ENCODE measurements at regions not wholly inside any gene's neighbourhood (a gene's known extent, or its start where the extent isn't known, plus 50 kb on each side); places are given as distances from the start of the nearest gene placed in this dataset.

- no peak overlapping the region for H3K4me3 ChIP-seq (ENCODE audit: low read depth, low read length)
- DNase-seq (ENCODE audit: low read depth) = no peak
- TF ChIP-seq CTCF (IDR thresholded peaks at IDR 0.05; ENCODE audit: low read depth, low read length) (no peak), MYC (IDR thresholded peaks at IDR 0.05; ENCODE audit: low read depth, low read length) (no peak), POLR2A (IDR thresholded peaks at IDR 0.05; ENCODE audit: extremely low read depth, insufficient read length) (no peak), MAX (IDR thresholded peaks at IDR 0.05; ENCODE audit: low read depth, low read length) (no peak)
Observed at GRCh38 chr12:33304176-33304575, 135.4 kb downstream of the SYT10 start.

GRCh38 chr12:33296529-33296928 lies 143.1 kb downstream of the SYT10 start:
- no peak for TF ChIP-seq POLR2A (IDR thresholded peaks at IDR 0.05; ENCODE audit: extremely low read depth, insufficient read length)
- no peak for DNase-seq (ENCODE audit: low read depth)
- H3K4me3 ChIP-seq (ENCODE audit: low read depth, low read length) = no peak overlapping the region

GRCh38 chr12:33290703-33291102 lies 148.9 kb downstream of the SYT10 start:
- TF ChIP-seq CTCF (IDR thresholded peaks at IDR 0.05; ENCODE audit: low read depth, low read length) = no peak
- no peak for TF ChIP-seq MAX (IDR thresholded peaks at IDR 0.05; ENCODE audit: low read depth, low read length)
- no peak for TF ChIP-seq MYC (IDR thresholded peaks at IDR 0.05; ENCODE audit: low read depth, low read length)
- no peak for TF ChIP-seq POLR2A (IDR thresholded peaks at IDR 0.05; ENCODE audit: extremely low read depth, insufficient read length)
- DNase-seq (ENCODE audit: low read depth) = no peak
- no peak overlapping the region for H3K4me3 ChIP-seq (ENCODE audit: low read depth, low read length)

GRCh38 chr12:33283054-33283453 lies 156.6 kb downstream of the SYT10 start:
- H3K4me3 ChIP-seq (ENCODE audit: low read depth, low read length) = no peak overlapping the region
- TF ChIP-seq MAX (IDR thresholded peaks at IDR 0.05; ENCODE audit: low read depth, low read length) (no peak), MYC (IDR thresholded peaks at IDR 0.05; ENCODE audit: low read depth, low read length) (no peak), CTCF (IDR thresholded peaks at IDR 0.05; ENCODE audit: low read depth, low read length) (no peak), POLR2A (IDR thresholded peaks at IDR 0.05; ENCODE audit: extremely low read depth, insufficient read length) (no peak)
- DNase-seq (ENCODE audit: low read depth) = no peak

- TF ChIP-seq MYC (IDR thresholded peaks at IDR 0.05; ENCODE audit: low read depth, low read length) (no peak), MAX (IDR thresholded peaks at IDR 0.05; ENCODE audit: low read depth, low read length) (no peak), POLR2A (IDR thresholded peaks at IDR 0.05; ENCODE audit: extremely low read depth, insufficient read length) (no peak), CTCF (IDR thresholded peaks at IDR 0.05; ENCODE audit: low read depth, low read length) (no peak)
- no peak for DNase-seq (ENCODE audit: low read depth)
- H3K4me3 ChIP-seq (ENCODE audit: low read depth, low read length) = no peak overlapping the region
Observed at GRCh38 chr12:33277376-33277775, 162.2 kb downstream of the SYT10 start.

- no peak overlapping the region for H3K4me3 ChIP-seq (ENCODE audit: low read depth, low read length)
Observed at GRCh38 chr12:33267641-33268040, 172.0 kb downstream of the SYT10 start.

More at GRCh38 chr12:33267641-33268040, 172.0 kb downstream of the SYT10 start:
- no peak for DNase-seq (ENCODE audit: low read depth)
- TF ChIP-seq MYC (IDR thresholded peaks at IDR 0.05; ENCODE audit: low read depth, low read length) = no peak
- TF ChIP-seq CTCF (IDR thresholded peaks at IDR 0.05; ENCODE audit: low read depth, low read length) = no peak
- no peak for TF ChIP-seq MAX (IDR thresholded peaks at IDR 0.05; ENCODE audit: low read depth, low read length)
- TF ChIP-seq POLR2A (IDR thresholded peaks at IDR 0.05; ENCODE audit: extremely low read depth, insufficient read length) = no peak

All from NB4 (cell line).